HepG2 (cell line): ENCODE measurements at regions not wholly inside any gene's neighbourhood (a gene's known extent, or its start where the extent isn't known, plus 50 kb on each side); places are given as distances from the start of the nearest gene placed in this dataset.

Experiments used
- CC2D1A ChIP-seq: sonication (generic); formaldehyde crosslinking; IDR thresholded peaks from 2 replicates; pipeline ENCODE4 v1.8.1; 2023; ENCODE audit warnings: mild to moderate bottlenecking, missing genetic modification reagents
- CHD4 ChIP-seq: fragments of 200-600 bp; sonication (generic); IDR thresholded peaks from 2 replicates; pipeline ENCODE4 v1.7.0; 2017; ENCODE audit warnings: mild to moderate bottlenecking, low read length, borderline replicate concordance
- HNF4G ChIP-seq, 2 experiments: sonication (generic) in 1 of 2; formaldehyde crosslinking in 1 of 2; IDR thresholded peaks; 2 replicates each; pipeline versions ENCODE4 v1.4.0 to v1.6.1; 2011 to 2020; ENCODE audit warnings: borderline replicate concordance in 2 of 2, low read depth in 2 of 2, mild to moderate bottlenecking in 2 of 2, low read length in 1 of 2, missing genetic modification reagents in 1 of 2, moderate library complexity in 1 of 2
- HOXD1 ChIP-seq: sonication (generic); formaldehyde crosslinking; IDR thresholded peaks from 2 replicates; pipeline ENCODE4 v1.5.0; 2020; ENCODE audit warnings: missing genetic modification reagents
- JUN ChIP-seq: sonication (generic); formaldehyde crosslinking; IDR thresholded peaks from 2 replicates; pipeline ENCODE4 v1.4.0; 2020; ENCODE audit warnings: mild to moderate bottlenecking, missing genetic modification reagents
- KMT2B ChIP-seq: IDR thresholded peaks from 2 replicates; pipeline ENCODE4 v1.6.1; 2016; ENCODE audit warnings: missing genetic modification reagents, missing compliant biosample characterization
- NFKB2 ChIP-seq: sonication (generic); formaldehyde crosslinking; IDR thresholded peaks from 2 replicates; pipeline ENCODE4 v1.4.0; 2020; ENCODE audit warnings: missing genetic modification reagents, borderline replicate concordance
- NRL ChIP-seq: sonication (generic); formaldehyde crosslinking; IDR thresholded peaks from 2 replicates; pipeline ENCODE4 v1.5.0; 2020; ENCODE audit warnings: missing genetic modification reagents, mild to moderate bottlenecking, moderate library complexity, borderline replicate concordance
- TMF1 ChIP-seq: sonication (generic); formaldehyde crosslinking; IDR thresholded peaks from 2 replicates; pipeline ENCODE4 v1.8.1; 2022; ENCODE audit warnings: low read depth, missing genetic modification reagents
- ZFP36L2 ChIP-seq: sonication (generic); formaldehyde crosslinking; IDR thresholded peaks from 2 replicates; pipeline ENCODE4 v1.4.0; 2020; ENCODE audit warnings: missing genetic modification reagents
- ZNF44 ChIP-seq: sonication (generic); formaldehyde crosslinking; IDR thresholded peaks from 2 replicates; pipeline ENCODE4 v1.5.1; 2020; ENCODE audit warnings: mild to moderate bottlenecking, missing genetic modification reagents
- ZNF644 ChIP-seq: IDR thresholded peaks from 2 replicates; pipeline ENCODE4 v1.6.1; 2016; ENCODE audit warnings: low read depth
- ZNF747 ChIP-seq: sonication (generic); formaldehyde crosslinking; IDR thresholded peaks from 2 replicates; pipeline ENCODE4 v1.8.1; 2023; ENCODE audit warnings: missing genetic modification reagents, mild to moderate bottlenecking, borderline replicate concordance
- ZNF781 ChIP-seq: sonication (generic); formaldehyde crosslinking; IDR thresholded peaks from 2 replicates; pipeline ENCODE4 v1.5.1; 2020; ENCODE audit warnings: borderline replicate concordance, mild to moderate bottlenecking, missing genetic modification reagents; ENCODE audit errors: not compliant biosample characterization
- TF ChIP-seq, protein P1 (sequence below): sonication (generic); formaldehyde crosslinking; IDR thresholded peaks from 2 replicates; pipeline ENCODE4 v1.4.0; 2020; ENCODE audit warnings: missing genetic modification reagents
- TF ChIP-seq, protein P2 (sequence below): sonication (generic); formaldehyde crosslinking; conservative IDR thresholded peaks from 2 replicates; pipeline ENCODE4 v1.4.0; 2020; ENCODE audit warnings: missing genetic modification reagents
- TF ChIP-seq, protein P3 (sequence below): sonication (generic); formaldehyde crosslinking; IDR thresholded peaks from 2 replicates; pipeline ENCODE4 v1.8.0; 2022; ENCODE audit warnings: mild to moderate bottlenecking, missing genetic modification reagents
- TF ChIP-seq, protein P4 (sequence below): IDR thresholded peaks from 2 replicates; pipeline ENCODE4 v1.6.1; 2016

DNA sequence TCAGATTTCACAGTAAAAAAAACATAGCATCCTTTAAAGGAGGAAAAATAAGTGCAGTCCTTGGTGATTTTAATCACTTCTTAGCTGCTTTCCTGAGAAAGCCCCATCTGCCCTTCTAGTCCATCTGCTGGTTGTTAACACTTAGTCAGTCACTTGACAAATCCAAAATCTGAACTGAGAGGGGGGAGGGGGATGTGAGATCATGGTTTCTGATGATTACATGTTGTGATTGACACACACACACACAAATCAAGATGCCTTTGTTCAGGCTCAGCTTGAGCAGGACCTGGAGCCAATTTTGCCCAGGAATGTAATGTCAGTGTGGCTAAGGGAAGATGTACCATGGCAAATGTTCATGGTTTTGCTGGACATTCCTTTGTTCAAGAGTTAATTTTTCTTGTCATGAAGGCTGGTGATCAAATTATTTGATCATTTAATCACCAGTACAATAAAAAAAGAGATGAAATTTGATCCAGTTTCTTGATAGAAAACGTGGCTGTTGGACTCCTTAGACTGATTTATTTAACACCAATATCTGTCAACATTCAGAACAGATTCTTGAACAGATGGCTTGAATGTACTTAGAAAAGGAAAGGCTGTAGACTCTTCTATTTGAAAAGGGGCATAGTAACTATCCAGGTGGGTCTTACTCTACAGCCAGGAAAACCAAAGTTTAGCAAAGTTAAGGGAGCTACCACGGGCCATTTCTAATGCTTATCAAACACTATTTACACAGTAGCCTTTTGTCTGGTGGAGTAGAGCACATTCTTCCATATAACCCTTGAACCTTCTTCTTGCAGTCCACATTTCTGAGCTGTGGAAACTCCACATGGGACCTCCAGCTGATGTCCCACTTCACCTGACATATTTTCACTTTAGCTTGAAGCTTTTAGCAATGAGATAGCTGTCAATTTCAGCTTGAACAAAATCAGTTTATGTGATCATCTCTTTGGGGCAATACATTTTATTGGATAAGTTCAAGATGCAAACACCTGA lies 408.7 kb downstream of the PIK3C3 start (continued):
- no peak for TF ChIP-seq ZNF747 (CRISPR knock-in tag)
- no peak for TF ChIP-seq KMT2B (CRISPR knock-in tag)
- TF ChIP-seq, protein P1, sequence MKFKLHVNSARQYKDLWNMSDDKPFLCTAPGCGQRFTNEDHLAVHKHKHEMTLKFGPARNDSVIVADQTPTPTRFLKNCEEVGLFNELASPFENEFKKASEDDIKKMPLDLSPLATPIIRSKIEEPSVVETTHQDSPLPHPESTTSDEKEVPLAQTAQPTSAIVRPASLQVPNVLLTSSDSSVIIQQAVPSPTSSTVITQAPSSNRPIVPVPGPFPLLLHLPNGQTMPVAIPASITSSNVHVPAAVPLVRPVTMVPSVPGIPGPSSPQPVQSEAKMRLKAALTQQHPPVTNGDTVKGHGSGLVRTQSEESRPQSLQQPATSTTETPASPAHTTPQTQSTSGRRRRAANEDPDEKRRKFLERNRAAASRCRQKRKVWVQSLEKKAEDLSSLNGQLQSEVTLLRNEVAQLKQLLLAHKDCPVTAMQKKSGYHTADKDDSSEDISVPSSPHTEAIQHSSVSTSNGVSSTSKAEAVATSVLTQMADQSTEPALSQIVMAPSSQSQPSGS (CRISPR knock-in tag): no peak
- no peak for TF ChIP-seq NRL
- peak; percentile 80 for TF ChIP-seq ZNF644
- no peak for TF ChIP-seq JUN (CRISPR knock-in tag)
- TF ChIP-seq HNF4G (IDR thresholded peaks at IDR 0.05; ENCODE audit: borderline replicate concordance, low read depth, low read length): peak; percentile 55; the same call in 1 of the 2 replicates
- TF ChIP-seq HNF4G (CRISPR knock-in tag; IDR thresholded peaks at IDR 0.05; ENCODE audit: borderline replicate concordance, low read depth): no peak
- no peak for TF ChIP-seq HOXD1 (CRISPR knock-in tag)
- TF ChIP-seq, protein P2, sequence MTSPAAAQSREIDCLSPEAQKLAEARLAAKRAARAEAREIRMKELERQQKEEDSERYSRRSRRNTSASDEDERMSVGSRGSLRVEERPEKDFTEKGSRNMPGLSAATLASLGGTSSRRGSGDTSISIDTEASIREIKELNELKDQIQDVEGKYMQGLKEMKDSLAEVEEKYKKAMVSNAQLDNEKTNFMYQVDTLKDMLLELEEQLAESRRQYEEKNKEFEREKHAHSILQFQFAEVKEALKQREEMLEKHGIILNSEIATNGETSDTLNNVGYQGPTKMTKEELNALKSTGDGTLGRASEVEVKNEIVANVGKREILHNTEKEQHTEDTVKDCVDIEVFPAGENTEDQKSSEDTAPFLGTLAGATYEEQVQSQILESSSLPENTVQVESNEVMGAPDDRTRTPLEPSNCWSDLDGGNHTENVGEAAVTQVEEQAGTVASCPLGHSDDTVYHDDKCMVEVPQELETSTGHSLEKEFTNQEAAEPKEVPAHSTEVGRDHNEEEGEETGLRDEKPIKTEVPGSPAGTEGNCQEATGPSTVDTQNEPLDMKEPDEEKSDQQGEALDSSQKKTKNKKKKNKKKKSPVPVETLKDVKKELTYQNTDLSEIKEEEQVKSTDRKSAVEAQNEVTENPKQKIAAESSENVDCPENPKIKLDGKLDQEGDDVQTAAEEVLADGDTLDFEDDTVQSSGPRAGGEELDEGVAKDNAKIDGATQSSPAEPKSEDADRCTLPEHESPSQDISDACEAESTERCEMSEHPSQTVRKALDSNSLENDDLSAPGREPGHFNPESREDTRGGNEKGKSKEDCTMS (CRISPR knock-in tag): no peak
- TF ChIP-seq, protein P3, sequence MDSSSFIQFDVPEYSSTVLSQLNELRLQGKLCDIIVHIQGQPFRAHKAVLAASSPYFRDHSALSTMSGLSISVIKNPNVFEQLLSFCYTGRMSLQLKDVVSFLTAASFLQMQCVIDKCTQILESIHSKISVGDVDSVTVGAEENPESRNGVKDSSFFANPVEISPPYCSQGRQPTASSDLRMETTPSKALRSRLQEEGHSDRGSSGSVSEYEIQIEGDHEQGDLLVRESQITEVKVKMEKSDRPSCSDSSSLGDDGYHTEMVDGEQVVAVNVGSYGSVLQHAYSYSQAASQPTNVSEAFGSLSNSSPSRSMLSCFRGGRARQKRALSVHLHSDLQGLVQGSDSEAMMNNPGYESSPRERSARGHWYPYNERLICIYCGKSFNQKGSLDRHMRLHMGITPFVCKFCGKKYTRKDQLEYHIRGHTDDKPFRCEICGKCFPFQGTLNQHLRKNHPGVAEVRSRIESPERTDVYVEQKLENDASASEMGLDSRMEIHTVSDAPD (CRISPR knock-in tag): no peak
- TF ChIP-seq CC2D1A: no peak
- no peak for TF ChIP-seq CHD4
- TF ChIP-seq NFKB2: no peak
- TF ChIP-seq ZFP36L2 (CRISPR knock-in tag): no peak
- TF ChIP-seq ZNF781: no peak
- TF ChIP-seq, protein P4, sequence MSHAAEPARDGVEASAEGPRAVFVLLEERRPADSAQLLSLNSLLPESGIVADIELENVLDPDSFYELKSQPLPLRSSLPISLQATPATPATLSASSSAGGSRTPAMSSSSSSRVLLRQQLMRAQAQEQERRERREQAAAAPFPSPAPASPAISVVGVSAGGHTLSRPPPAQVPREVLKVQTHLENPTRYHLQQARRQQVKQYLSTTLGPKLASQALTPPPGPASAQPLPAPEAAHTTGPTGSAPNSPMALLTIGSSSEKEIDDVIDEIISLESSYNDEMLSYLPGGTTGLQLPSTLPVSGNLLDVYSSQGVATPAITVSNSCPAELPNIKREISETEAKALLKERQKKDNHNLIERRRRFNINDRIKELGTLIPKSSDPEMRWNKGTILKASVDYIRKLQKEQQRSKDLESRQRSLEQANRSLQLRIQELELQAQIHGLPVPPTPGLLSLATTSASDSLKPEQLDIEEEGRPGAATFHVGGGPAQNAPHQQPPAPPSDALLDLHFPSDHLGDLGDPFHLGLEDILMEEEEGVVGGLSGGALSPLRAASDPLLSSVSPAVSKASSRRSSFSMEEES (CRISPR knock-in tag): no peak
- TF ChIP-seq ZNF44 (CRISPR knock-in tag): no peak
- TF ChIP-seq TMF1: no peak
